ENCODE measurements at regions not wholly inside any gene's neighbourhood (a gene's known extent, or its start where the extent isn't known, plus 50 kb on each side); places are given as distances from the start of the nearest gene placed in this dataset.

- TF ChIP-seq SMARCB1 (IDR thresholded peaks at IDR 0.05; ENCODE audit: insufficient read length, low read depth) (no peak), XRCC4 (IDR thresholded peaks at IDR 0.05; ENCODE audit: extremely low read depth, insufficient read depth, insufficient read length) (no peak), ZNF140 (CRISPR knock-in tag; IDR thresholded peaks at IDR 0.05) (no peak), ATF7 (IDR thresholded peaks at IDR 0.05) (no peak), ZNF589 (CRISPR knock-in tag; IDR thresholded peaks at IDR 0.05; ENCODE audit: low read depth) (no peak), IFI16 (CRISPR knock-in tag; IDR thresholded peaks at IDR 0.05) (no peak), BCL6 (CRISPR knock-in tag; IDR thresholded peaks at IDR 0.05) (no peak), ARHGAP35 (IDR thresholded peaks at IDR 0.05; ENCODE audit: partially characterized antibody) (no peak), ZNF668 (CRISPR knock-in tag; IDR thresholded peaks at IDR 0.05) (no peak), RFX7 (CRISPR knock-in tag; IDR thresholded peaks at IDR 0.05) (no peak), AFF4 (CRISPR knock-in tag; IDR thresholded peaks at IDR 0.05) (no peak), FIP1L1 (IDR thresholded peaks at IDR 0.05; ENCODE audit: low read depth, low read length, poor library complexity, severe bottlenecking) (no peak), ZNF184 (CRISPR knock-in tag; IDR thresholded peaks at IDR 0.05) (no peak), RBBP5 (IDR thresholded peaks at IDR 0.05; ENCODE audit: borderline replicate concordance, insufficient read depth, low read length, poor library complexity, severe bottlenecking) (no peak), NFYB (IDR thresholded peaks at IDR 0.05; ENCODE audit: extremely low read depth, insufficient read length) (no peak)
- TF ChIP-seq, protein P1, sequence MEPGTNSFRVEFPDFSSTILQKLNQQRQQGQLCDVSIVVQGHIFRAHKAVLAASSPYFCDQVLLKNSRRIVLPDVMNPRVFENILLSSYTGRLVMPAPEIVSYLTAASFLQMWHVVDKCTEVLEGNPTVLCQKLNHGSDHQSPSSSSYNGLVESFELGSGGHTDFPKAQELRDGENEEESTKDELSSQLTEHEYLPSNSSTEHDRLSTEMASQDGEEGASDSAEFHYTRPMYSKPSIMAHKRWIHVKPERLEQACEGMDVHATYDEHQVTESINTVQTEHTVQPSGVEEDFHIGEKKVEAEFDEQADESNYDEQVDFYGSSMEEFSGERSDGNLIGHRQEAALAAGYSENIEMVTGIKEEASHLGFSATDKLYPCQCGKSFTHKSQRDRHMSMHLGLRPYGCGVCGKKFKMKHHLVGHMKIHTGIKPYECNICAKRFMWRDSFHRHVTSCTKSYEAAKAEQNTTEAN (CRISPR knock-in tag; IDR thresholded peaks at IDR 0.05) = no peak
- CTCF ChIA-PET (ENCODE audit: low intra/inter-chr PET ratio) = no interaction called here
- Histone ChIP-seq H3K36me3 (ENCODE audit: control insufficient read depth, insufficient read depth, low read length) (no peaks in the 10 kb centered on the region), H3K27me3 (ENCODE audit: control insufficient read depth in 2 of 2, insufficient read depth in 2 of 2, low read length in 2 of 2) (no peaks in the 10 kb centered on the region), H3K4me3 (no peak overlapping the region), H3K9me1 (ENCODE audit: control insufficient read depth, insufficient read depth, low read length) (no peaks in the 10 kb centered on the region), H2AFZ (ENCODE audit: low read depth, low read length) (no peak overlapping the region), H3K79me2 (ENCODE audit: control insufficient read depth, insufficient read depth, low read length) (no peaks in the 10 kb centered on the region), H3K27ac (ENCODE audit: extremely low read depth, low read depth, low read length) (no peak overlapping the region), H3K9ac (ENCODE audit: insufficient read depth in 1 of 2, low read depth in 2 of 2, low read length in 2 of 2) (no peak overlapping the region), H3K9me3 (replicated peaks; ENCODE audit: control insufficient read depth, insufficient read depth, low read depth, low read length) (no peaks in the 10 kb centered on the region), H4K20me1 (replicated peaks; ENCODE audit: control insufficient read depth, insufficient read depth, low read length) (no peaks in the 10 kb centered on the region), H3K4me1 (replicated peaks in 1 of 2; ENCODE audit: control insufficient read depth in 2 of 2, insufficient read depth in 2 of 2, low read length in 2 of 2) (no peaks in the 10 kb centered on the region), H3K4me2 (ENCODE audit: insufficient read depth, low read length) (no peak overlapping the region)
- ATAC-seq (no peak), DNase-seq (ENCODE audit: extremely low read depth in 1 of 4, low spot score in 3 of 4) (no peak), FAIRE-seq (no peak)
- POLR2A ChIA-PET = no interaction called here
- in situ Hi-C loops (cut with MboI) (no loop called here), intact Hi-C loops (cut with micrococcal nuclease) (no loop called here)
- no TSS peak for BruUV-seq (replicated peaks)
- WGBS (ENCODE audit: insufficient coverage, low coverage, missing lambda C conversion rate) = 0% methylated on average over 4 of the region's 4 CpGs
Observed at GRCh38 chr5:17735761-17736160, 101.5 kb downstream of the TAF11L14 start.
